MM.1S (cell line): ENCODE measurements at regions not wholly inside any gene's neighbourhood (a gene's known extent, or its start where the extent isn't known, plus 50 kb on each side); places are given as distances from the start of the nearest gene placed in this dataset.

Source experiments
- CTCF ChIP-seq: fragments of 300-600 bp; sonication (generic); IDR thresholded peaks from 2 replicates; pipeline ENCODE4 v1.5.1; 2016; ENCODE audit warnings: antibody characterized with exemption, low read length, mixed read lengths
- EZH2 ChIP-seq: fragments of 300-600 bp; sonication (generic); optimal IDR thresholded peaks from 2 replicates; pipeline ENCODE3; 2017; ENCODE audit warnings: low read depth, mild to moderate bottlenecking, antibody characterized with exemption, low read length, mixed read lengths
- EZH2phosphoT487 ChIP-seq: fragments of 300-600 bp; sonication (generic); IDR thresholded peaks from 2 replicates; pipeline ENCODE4 v1.6.1; 2018; ENCODE audit warnings: antibody characterized with exemption, low read length

- no peak for TF ChIP-seq CTCF
- TF ChIP-seq EZH2 = no peak
- TF ChIP-seq EZH2phosphoT487 = no peak
These were observed 442.3 kb upstream of the MON1B start for GRCh38 chr16:76748461-76749348.
